HCT116 (cell line): ENCODE measurements at regions not wholly inside any gene's neighbourhood (a gene's known extent, or its start where the extent isn't known, plus 50 kb on each side); places are given as distances from the start of the nearest gene placed in this dataset.

Experiments used
- ATAC-seq: fragments of 200-7000 bp; cut with Tn5 transposase; 2 replicates; pipeline ENCODE4 v1.9.1; 2020; ENCODE audit warnings: mild to moderate bottlenecking, moderate library complexity
- BruUV-seq: library from RNA; stranded (reverse); fragments of 400-500 nt; replicated peaks from 2 replicates; lab custom pipeline; 2021; lab: Mats Ljungman, UMichigan
- CTCF ChIA-PET: fragments of 300-600 bp; sonication (Branson Sonifier 250); formaldehyde crosslinking; loops from one replicate; lab custom pipeline; 2021; ENCODE audit warnings: antibody characterized with exemption; lab: Charles Lee
- POLR2A ChIA-PET: fragments of 300-600, 350-600 bp; sonication (Branson Sonifier 250); formaldehyde crosslinking; loops from one replicate; lab custom pipeline; 2021; ENCODE audit warnings: antibody characterized with exemption; lab: Charles Lee
- RAD21 ChIA-PET, 2 experiments: fragments of 300-600 bp; sonication (Branson Sonifier 250); formaldehyde crosslinking; loops; one replicate each; lab custom pipeline; 2023; ENCODE audit warnings: low total read pairs in 2 of 2; ENCODE audit not compliant: uncharacterized antibody in 2 of 2, unreplicated experiment in 2 of 2, low non-redundant PET in 1 of 2; lab: Charles Lee
- DNase-seq: peaks from one replicate; pipeline ENCODE4 v3.0.0-alpha.2; 2010; ENCODE audit warnings: low read depth, low spot score
- H2AFZ ChIP-seq: fragments of 200-600 bp; shearing (Covaris generic), sonication (generic); 2 replicates; pipeline ENCODE4 v1.6.1; 2017; ENCODE audit warnings: low read depth, mixed run types, mixed read lengths, antibody characterized with exemption, low read length; ENCODE audit not compliant: poor library complexity, severe bottlenecking
- H3K27ac ChIP-seq: 2 replicates; pipeline ENCODE4 v1.5.1; 2012; ENCODE audit warnings: low read depth, low read length
- H3K27me3 ChIP-seq: fragments of 200-600 bp; sonication (generic); 2 replicates; pipeline ENCODE4 v1.6.1; 2016; ENCODE audit warnings: mixed run types, low read length, mixed read lengths; ENCODE audit not compliant: insufficient read depth
- H3K36me3 ChIP-seq, 2 experiments: fragments of 200-500 bp in 1 of 2; fragments of 200-600 bp in 1 of 2; sonication (Bioruptor generic) in 1 of 2; sonication (generic) in 1 of 2; 2 replicates each; pipeline versions ENCODE4 v1.5.1 to v1.6.1; 2014 to 2016; ENCODE audit warnings: low read length in 2 of 2, inconsistent platforms in 1 of 2, mixed read lengths in 1 of 2, mixed run types in 1 of 2; ENCODE audit not compliant: insufficient read depth in 2 of 2, control insufficient read depth in 1 of 2
- H3K4me1 ChIP-seq, 2 experiments: fragments of 200-600 bp in 1 of 2; sonication (generic) in 1 of 2; 2 replicates each; pipeline versions ENCODE4 v1.5.1 to v1.6.1; 2012 to 2017; ENCODE audit warnings: low read length in 2 of 2, inconsistent platforms in 1 of 2, mild to moderate bottlenecking in 1 of 2, mixed read lengths in 1 of 2, mixed run types in 1 of 2, moderate library complexity in 1 of 2; ENCODE audit not compliant: insufficient read depth in 2 of 2, control insufficient read depth in 1 of 2
- H3K4me2 ChIP-seq: fragments of 200-600 bp; sonication (generic); 2 replicates; pipeline ENCODE4 v1.6.1; 2017; ENCODE audit warnings: mixed run types, low read length, mixed read lengths
- H3K4me3 ChIP-seq, 2 experiments: fragments of 200-600 bp in 1 of 2; sonication (generic) in 1 of 2; replicated peaks in 1 of 2; 2 replicates each; pipeline ENCODE4 v1.5.1; 2011 to 2016; ENCODE audit warnings: low read length in 2 of 2, control low read depth in 1 of 2, low read depth in 1 of 2, mild to moderate bottlenecking in 1 of 2, mixed read lengths in 1 of 2, mixed run types in 1 of 2
- H3K79me2 ChIP-seq: fragments of 200-600 bp; sonication (generic); 2 replicates; pipeline ENCODE4 v1.6.1; 2017; ENCODE audit warnings: mild to moderate bottlenecking, mixed run types, low read length, moderate library complexity, mixed read lengths; ENCODE audit not compliant: insufficient read depth
- H3K9ac ChIP-seq: fragments of 200-600 bp; sonication (generic); 2 replicates; pipeline ENCODE4 v1.6.1; 2016; ENCODE audit warnings: low read length, mixed read lengths
- H3K9me2 ChIP-seq: fragments of 200-600 bp; sonication (generic), shearing (Covaris generic); 2 replicates; pipeline ENCODE4 v1.6.1; 2017; ENCODE audit warnings: mixed run types, mild to moderate bottlenecking, moderate library complexity; ENCODE audit not compliant: insufficient read depth
- H3K9me3 ChIP-seq, 2 experiments: fragments of 200-500 bp in 1 of 2; fragments of 200-600 bp in 1 of 2; sonication (Bioruptor generic) in 1 of 2; sonication (generic) in 1 of 2; 2 replicates each; pipeline ENCODE4 v1.6.1; 2014 to 2017; ENCODE audit warnings: low read length in 2 of 2, mixed read lengths in 2 of 2, inconsistent platforms in 1 of 2, low read depth in 1 of 2, mild to moderate bottlenecking in 1 of 2, mixed run types in 1 of 2, moderate library complexity in 1 of 2; ENCODE audit not compliant: control insufficient read depth in 1 of 2, insufficient read depth in 1 of 2
- H4K20me1 ChIP-seq: fragments of 200-600 bp; sonication (generic), shearing (Covaris generic); 2 replicates; pipeline ENCODE4 v1.6.1; 2017; ENCODE audit warnings: mixed run types, mild to moderate bottlenecking, moderate library complexity; ENCODE audit not compliant: insufficient read depth
- CBX3 ChIP-seq: IDR thresholded peaks from 2 replicates; pipeline ENCODE4 v1.6.1; 2012; ENCODE audit warnings: low read depth
- CEBPB ChIP-seq: IDR thresholded peaks from 2 replicates; pipeline ENCODE4 v1.6.1; 2012; ENCODE audit warnings: low read depth
- EGR1 ChIP-seq: IDR thresholded peaks from 2 replicates; pipeline ENCODE4 v1.6.1; 2012; ENCODE audit warnings: low read depth
- ELF1 ChIP-seq: IDR thresholded peaks from 2 replicates; pipeline ENCODE4 v1.6.1; 2012; ENCODE audit warnings: low read depth, borderline replicate concordance
- EZH2phosphoT487 ChIP-seq: fragments of 200-600 bp; IDR thresholded peaks from 2 replicates; pipeline ENCODE4 v1.6.1; 2018; ENCODE audit warnings: antibody characterized with exemption, borderline replicate concordance
- FOSL1 ChIP-seq: IDR thresholded peaks from 2 replicates; pipeline ENCODE4 v1.6.1; 2012; ENCODE audit warnings: low read depth
- POLR2A ChIP-seq: IDR thresholded peaks from 2 replicates; pipeline ENCODE4 v1.7.0; 2011; ENCODE audit warnings: borderline replicate concordance; ENCODE audit not compliant: insufficient read depth, insufficient read length; ENCODE audit errors: extremely low read depth
- POLR2AphosphoS5 ChIP-seq: IDR thresholded peaks from 2 replicates; pipeline ENCODE4 v1.6.1; 2011; ENCODE audit warnings: mild to moderate bottlenecking, low read depth, low read length, moderate library complexity
- SRF ChIP-seq: IDR thresholded peaks from 2 replicates; pipeline ENCODE4 v1.6.1; 2012; ENCODE audit warnings: low read depth
- TCF7L2 ChIP-seq: IDR thresholded peaks from 2 replicates; pipeline ENCODE4 v1.7.0; 2011; ENCODE audit warnings: borderline replicate concordance, inconsistent platforms; ENCODE audit not compliant: insufficient read depth, insufficient read length; ENCODE audit errors: extremely low read depth
- intact Hi-C: fragments of 100-400 bp; cut with micrococcal nuclease; formaldehyde crosslinking; loops from 2 replicates; pipeline ENCODE4 v1.10.0; 2022
- TF ChIP-seq, protein P1 (sequence below): IDR thresholded peaks from 2 replicates; pipeline ENCODE4 v1.6.1; 2011; ENCODE audit warnings: mild to moderate bottlenecking, low read length, moderate library complexity; ENCODE audit not compliant: insufficient replicate concordance; ENCODE audit errors: extremely low read depth
- TF ChIP-seq, protein P2 (sequence below): IDR thresholded peaks from 2 replicates; pipeline ENCODE4 v1.6.1; 2012

DNA sequence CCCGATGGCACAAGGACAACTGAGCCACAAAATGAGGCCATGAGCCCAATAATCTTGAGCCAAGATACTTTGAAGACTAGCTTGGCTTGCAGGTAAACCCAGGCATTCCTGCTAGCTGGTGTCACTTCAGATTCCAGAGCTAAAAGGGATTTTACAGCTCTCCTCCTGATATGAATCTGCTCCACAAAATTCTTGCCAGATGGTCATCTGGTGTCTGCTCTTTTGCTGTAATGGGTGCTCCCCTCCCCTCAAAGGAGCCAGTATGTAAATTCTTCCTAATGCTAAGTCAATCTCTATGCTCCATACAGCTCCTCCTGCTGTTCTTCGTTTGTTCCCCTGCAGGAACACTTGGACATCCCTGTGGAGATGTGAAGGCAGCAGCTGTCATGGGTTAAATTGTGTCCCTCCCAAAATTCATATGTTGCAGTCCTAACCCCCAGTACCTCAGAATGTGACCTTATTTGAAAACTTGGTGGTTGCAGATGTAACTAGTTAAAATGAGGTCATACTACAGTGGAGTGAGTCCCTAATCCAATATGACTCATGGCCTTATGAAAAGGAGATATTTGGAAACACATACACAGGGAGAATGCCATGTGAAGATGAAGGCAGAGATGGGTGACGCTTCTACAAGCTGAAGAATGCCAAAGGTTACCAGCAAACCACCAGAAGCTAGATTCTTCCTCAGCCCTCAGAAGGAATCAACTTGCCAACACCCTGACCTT, 180.6 kb upstream of the PALMD start:
- Histone ChIP-seq H3K9me3 (no peaks in the 10 kb centered on the region), H3K27ac (no peak overlapping the region), H3K9me2 (no peaks in the 10 kb centered on the region), H3K9ac (no peak overlapping the region), H3K4me1 (no peaks in the 10 kb centered on the region), H3K4me3 (no peak overlapping the region), H3K4me2 (no peak overlapping the region), H2AFZ (no peak overlapping the region), H3K79me2 (no peaks in the 10 kb centered on the region), H3K27me3 (no peaks in the 10 kb centered on the region), H4K20me1 (no peaks in the 10 kb centered on the region), H3K36me3 (no peaks in the 10 kb centered on the region)
- TF ChIP-seq CBX3 (no peak), EGR1 (no peak), ELF1 (no peak), FOSL1 (no peak), POLR2A (no peak), SRF (no peak), POLR2AphosphoS5 (no peak), TCF7L2 (no peak), CEBPB (no peak), EZH2phosphoT487 (no peak)
- TF ChIP-seq, protein P1, sequence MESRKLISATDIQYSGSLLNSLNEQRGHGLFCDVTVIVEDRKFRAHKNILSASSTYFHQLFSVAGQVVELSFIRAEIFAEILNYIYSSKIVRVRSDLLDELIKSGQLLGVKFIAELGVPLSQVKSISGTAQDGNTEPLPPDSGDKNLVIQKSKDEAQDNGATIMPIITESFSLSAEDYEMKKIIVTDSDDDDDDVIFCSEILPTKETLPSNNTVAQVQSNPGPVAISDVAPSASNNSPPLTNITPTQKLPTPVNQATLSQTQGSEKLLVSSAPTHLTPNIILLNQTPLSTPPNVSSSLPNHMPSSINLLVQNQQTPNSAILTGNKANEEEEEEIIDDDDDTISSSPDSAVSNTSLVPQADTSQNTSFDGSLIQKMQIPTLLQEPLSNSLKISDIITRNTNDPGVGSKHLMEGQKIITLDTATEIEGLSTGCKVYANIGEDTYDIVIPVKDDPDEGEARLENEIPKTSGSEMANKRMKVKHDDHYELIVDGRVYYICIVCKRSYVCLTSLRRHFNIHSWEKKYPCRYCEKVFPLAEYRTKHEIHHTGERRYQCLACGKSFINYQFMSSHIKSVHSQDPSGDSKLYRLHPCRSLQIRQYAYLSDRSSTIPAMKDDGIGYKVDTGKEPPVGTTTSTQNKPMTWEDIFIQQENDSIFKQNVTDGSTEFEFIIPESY, result no peak
- TF ChIP-seq, protein P2, sequence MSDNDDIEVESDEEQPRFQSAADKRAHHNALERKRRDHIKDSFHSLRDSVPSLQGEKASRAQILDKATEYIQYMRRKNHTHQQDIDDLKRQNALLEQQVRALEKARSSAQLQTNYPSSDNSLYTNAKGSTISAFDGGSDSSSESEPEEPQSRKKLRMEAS, result no peak
- ATAC-seq, result no peak
- ChIA-PET POLR2A (no interaction called here), RAD21 (no interaction called here), CTCF (interaction anchor here (1.1 kb wide), 1 partner anchor 15 kb away, joined by 3 read pairs; no protein-coding TSS in a partner anchor)
- no TSS peak for BruUV-seq
- no peak for DNase-seq
- intact Hi-C loops, result no loop called here
